ENCODE measurements at regions not wholly inside any gene's neighbourhood (a gene's known extent, or its start where the extent isn't known, plus 50 kb on each side); places are given as distances from the start of the nearest gene placed in this dataset.

DNA sequence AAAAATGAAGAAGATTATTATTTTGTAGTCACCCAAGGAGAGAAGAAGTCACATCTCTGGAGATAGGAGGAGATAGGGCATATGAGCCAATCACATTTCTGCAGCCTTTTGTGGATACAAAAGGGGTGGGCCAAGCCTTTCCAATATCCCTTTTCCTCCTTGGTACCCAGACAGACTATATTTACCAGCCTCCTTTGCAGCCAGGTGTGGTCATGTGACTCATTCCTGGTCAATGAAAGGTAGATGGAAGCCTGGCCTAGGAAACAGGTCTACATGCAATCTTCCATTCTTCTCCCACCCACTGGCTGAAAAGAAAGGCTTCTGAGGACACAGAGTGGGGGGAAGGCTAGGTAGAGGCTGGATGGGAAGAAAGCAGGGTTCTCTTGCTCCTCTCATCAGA is 58.1 kb upstream of the ERG start:
- DNase-seq, result no peak

DNA sequence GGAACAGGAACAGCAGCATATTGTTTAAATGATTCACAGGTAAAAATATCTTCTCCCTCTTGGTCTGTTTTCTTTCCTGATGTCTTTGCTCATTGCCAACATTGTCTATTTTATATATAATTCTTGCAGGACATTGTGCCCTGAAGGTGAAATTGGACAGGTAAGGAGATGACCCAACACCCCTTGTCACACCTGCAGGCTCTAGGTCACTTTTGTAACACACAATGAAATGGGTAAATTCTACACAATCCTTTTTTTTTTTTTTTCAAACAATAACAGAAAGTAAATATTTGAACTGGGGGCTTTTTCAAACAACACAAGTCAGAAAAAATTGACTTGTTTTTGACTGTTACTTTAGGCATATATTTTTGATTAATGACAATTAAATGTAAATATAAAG is 62.9 kb upstream of the ERG start:
- DNase-seq, result no peak

DNA sequence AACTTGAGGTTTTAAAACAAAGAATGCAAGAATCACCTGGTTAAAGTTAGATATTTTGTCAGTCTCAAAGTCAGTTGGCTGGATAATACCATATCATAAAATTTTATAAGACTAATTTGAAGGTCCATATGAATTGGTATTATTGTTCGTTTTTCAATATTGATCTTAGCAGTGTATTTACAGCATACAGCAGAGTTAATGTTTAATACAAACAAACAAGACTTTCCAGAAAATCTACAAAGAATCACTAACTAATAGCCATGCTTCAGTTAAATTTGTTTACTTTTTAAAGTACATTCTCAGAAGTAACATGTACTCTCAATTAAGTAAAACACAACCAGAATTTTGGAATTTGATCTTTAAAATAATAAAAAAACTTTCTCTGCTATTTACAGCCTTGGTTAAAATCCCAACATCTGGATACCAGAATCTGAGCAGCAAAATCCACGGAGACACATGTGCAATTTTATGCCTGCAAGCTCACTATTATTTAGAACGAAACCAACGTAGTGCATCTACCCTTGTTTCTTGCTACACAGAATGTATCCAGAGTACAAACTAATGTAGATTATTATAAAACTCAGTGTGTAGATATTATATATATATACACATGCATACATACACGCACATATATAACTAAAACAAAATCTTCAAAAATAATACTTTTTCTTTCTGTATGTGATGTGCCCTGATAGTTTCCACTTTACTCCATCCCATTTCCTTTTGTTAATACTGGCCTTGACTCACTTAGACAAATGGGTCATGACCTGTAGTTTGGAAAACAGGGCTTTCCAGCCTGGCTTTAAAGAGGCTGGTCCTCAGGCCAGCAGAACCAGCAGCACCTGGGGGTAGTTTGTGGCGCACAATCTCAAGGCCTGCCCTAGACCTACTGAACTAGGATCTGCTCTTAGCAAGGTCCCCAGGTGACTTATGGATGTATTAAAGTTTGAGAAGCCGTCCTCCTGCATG is 63.6 kb upstream of the ERG start:
- no peak for DNase-seq

DNA sequence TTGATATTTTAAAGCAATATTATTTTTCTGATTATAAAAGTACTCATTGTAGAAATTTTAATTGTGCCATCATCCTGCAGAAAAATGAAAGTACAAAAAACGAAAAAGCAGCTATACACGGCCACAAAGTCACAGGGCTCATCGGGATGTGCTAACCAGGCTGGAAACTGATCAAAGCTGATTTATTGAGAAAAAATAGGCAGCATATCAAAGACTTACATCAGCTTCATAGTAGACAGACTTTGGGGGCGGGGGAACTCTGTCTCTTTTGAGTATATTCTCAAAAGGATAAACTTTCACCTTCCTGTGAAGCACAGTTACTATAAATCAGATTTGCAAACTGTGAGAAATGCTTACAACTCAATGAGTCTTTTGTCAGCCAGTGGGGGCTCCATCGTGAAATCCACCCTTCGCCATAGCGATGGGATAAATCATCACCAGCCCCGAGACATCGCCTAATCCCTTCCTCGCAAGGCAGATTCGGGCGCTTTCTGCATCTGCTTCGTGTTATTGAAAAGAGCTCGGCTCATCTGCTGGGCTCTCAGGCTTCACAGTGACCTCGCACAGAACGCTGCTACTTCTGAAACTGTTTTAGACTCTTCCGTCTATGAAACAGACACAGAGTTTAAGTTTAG is 69.2 kb upstream of the ERG start:
- DNase-seq, result no peak

DNA sequence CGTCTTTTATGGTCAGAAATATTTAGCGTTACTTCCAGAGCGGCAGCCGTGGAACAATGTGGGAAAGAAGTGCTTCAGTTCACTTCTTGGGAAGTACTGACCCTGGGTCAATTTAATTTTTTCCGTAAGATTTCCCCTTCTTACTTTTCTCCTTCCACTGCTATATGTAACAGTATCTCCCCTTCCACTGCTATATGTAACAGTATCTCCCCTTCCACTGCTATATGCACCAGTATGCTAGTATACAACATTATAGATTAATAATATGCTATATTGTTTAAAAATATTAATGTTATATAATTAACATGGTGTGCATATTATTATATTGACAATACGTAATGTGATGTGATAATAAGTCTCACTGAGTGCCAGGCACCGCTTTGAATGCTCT is 69.7 kb upstream of the ERG start:
- DNase-seq, result no peak

DNA sequence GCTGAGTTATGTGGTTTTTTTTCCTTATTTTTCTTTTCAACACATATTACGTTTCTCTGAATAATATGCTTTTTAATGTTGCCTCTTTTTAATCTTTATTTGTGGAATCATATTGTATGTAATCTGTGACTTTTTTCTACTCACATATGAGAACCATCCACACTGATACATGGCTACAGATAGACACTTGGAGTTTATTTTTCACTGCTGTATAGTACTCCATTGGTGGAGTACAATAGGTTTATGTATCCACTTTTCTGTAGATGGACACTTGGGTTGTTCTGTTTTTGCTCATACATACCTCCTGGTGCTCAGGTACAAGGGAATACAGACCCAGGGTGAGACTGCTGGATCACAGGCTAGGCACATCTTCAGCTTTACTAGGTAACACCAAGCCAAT is 71.5 kb upstream of the ERG start:
- DNase-seq, result no peak

DNA sequence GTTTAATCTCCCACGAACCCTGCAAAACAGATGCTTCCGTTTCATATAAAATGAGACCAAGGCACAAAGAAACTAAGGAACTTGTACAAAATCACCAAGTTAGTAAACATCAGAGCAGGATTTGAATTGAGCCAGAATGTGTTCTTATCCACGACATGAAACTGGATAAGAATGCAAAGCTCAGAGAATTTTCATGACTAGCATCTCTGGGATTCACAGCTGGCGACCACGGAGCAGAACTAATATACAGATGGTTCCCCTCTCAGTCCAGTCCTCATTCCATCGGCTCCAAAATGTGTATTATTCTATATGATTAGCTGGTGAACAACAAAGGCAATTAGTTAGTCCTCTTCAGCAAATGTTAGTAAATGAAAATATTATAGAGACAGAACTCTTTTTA is 72.3 kb upstream of the ERG start:
- no peak for DNase-seq

DNA sequence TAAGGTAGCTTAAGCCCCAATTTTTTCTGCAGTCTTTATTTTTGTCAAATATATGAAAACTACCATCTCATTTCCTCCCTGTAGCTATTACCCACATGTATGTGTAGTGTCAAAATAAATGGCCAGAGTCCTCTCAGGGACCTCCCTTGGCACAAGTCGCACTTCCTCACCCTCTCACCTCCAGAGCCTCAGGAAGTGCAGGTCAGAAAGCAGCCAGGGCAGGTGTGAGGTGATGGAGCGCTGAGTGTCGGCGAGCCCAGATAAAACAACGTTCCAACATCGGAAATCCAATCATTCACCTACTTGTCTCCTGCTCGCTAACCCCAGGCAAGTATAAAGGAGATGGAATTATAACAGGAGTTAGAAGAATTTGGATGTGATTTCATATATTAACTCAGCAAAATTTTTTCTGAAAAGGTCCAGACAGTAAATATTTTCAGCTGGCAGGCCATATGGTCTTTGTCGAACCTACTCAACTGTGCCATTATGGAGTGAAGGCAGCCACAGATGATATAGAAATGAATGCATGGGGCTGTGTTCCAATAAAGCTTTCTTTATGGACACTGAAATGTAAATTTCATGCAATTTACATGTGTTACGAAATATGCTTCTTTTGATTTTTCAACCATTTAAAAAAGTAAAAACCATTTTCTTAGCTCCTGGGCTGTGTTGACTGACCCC is 76.8 kb upstream of the ERG start:
- DNase-seq, result no peak

DNA sequence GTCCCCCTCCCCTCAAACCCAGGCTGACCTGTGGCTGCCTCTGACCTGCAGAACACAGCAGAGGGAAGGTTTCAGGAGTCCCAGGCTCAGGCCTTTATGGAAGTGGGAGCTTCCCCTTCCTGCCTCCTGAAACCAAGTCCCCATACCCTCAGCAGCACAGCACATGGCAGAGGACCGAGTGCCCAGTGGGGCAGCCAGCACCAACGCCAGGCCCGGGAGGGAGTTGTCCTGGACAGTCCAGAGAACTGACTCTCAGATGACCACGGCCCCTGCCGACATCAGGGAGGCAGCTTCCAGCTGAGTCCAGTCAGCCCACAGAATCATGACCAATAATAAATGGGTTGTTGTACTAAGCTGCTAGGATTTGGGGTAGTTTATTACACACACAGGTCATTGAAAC is 79.6 kb upstream of the ERG start:
- DNase-seq, result no peak

DNA sequence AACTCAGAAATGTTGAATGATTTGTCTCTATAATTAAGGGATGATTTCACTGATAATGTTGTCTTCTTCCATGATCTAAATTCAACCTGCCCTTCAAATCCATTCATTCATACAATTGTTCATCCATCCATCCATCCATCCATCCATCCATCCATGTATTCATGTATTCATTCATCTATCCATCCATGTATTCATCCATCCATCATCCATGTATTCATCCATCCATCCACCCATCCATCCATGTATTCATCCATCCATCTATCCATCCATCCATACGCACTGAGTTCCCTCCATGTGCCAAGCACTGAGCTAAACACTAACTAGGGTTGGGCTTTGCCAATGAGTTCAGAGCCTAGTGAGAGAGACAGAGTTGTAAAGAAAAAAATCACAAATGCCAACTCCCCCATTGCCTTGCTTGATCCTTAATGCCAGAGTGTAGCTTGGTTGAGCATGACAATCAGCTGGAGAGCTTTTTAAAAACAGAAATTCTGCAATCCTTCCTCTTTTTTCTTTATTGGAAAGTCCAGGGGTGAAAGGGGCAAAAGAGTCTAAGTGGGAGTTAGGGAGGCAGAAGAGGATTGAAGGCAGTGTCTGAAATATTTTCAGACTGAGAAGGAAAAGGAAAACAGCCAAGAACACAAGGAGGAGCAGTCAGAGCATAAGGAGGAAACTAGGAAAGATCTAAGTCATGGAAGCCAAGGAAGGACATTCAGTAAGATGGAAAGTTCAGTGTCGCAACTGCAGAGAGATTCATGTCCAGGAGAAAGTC is 92.4 kb upstream of the ERG start:
- no peak for DNase-seq

DNA sequence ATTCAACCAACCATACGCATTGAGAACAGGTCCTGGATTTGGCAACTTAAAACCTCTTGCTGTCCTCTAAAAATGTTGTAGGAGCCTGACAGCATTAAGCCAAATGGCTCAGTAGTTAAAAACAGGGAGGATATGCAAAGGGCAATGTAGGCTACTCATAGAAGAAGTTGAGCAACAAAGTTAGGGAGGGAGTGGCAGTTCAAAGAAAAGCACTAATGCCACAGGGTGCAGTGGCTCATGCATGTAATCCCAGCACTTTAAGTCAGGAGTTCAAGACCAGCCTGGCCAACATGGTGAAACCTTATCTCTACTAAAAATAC is 92.9 kb upstream of the ERG start:
- no peak for DNase-seq

DNA sequence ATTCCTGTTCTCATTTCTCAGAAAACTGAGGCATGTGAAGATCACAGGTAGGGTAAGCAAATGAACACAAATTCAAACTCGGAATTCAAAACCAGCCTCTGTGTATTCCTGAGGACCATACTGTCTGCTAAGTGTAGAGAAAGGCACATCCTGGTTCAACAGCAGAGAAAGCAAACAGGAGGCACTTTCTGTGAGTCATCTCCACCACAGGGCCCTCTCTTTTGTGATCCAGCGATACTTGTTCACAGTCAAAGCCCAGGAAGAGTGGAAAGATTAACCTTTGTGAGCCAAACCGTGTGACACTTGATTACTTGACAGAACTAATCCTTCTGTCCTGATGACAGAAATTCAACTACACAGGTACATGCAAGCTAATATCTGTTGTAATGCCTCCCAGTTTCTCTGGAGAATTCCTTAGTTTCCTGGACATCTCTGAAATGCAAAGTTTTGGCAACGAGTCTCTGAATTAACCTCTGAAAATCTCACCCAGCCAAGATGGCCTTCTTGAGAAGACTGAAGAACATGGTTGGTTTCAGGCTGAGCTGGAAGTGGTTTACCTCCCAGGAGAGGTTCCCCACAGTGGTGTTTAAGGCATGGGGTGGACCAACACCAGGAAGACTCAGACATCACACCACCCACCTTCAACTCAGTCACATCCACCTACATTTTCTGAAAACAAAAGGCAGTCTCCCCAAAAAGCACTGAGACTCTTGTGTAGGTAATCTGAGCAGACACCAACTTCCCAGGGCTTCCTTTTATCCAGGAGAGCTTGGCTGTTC is 98.2 kb upstream of the ERG start:
- DNase-seq, result no peak

DNA sequence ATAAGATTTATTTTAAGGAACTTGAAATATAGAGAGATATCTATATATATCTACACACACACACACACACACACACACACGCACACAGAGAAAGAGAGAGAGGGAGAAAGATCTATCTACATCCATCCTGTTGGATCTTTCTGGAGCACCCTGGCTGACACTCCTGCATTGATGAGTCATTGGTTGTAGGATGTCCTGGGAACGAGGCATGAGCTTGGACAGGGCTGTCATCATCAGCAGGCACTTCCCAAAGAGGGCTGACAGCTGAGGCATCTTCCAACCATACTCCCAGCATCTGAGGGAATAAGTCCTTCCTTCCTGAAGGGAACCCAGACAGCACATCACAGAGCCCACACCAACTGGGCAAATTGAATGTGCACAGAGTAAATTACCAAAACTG is 99.1 kb upstream of the ERG start:
- no peak for DNase-seq

DNA sequence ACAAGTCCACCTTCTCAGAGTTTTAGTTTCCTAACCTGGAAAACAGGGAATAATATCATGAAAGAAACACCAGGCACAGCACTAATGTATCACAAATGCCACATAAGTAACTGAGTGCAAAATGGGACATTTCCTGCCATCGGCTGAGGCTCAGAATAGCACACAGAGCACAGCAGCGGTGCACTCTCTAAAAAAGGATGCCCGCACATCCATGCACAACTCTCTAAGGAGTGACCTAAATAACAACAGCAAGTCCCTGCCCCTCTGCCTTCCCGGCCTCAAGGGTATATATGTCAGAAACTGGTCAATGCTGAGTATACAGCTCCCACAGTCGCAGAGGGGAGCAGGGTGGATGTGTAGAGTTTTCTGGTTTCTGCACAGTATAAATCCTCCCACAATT is 100.1 kb upstream of the ERG start:
- DNase-seq, result no peak

DNA sequence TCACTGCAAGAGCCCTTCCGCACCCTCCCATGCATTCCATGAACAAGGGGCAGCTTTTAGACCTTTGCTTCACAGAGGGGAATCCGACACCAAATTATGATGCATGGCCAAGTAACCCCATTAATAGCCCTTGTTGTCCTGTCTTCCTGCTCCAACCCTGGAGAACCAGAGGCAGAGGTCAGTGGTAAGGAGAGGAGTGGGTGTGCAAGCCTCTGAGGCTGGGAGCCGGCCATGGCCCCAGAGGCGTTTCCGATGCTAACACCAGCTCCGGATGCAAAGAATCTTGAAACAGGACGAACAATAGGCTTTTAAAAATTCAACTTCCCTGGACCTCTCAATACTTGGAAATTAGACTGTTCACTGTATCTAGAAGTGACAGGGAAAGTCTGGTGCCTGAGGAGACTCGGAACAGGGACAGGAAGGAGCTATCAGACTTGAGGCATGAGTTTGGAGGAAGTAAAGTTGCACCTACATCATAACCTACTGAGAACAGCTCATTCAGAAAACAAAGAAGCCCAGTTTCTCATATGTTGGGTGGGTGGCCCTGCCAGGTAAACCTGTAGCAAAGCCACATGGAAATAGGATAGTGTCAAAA is 101.2 kb upstream of the ERG start:
- DNase-seq, result no peak

DNA sequence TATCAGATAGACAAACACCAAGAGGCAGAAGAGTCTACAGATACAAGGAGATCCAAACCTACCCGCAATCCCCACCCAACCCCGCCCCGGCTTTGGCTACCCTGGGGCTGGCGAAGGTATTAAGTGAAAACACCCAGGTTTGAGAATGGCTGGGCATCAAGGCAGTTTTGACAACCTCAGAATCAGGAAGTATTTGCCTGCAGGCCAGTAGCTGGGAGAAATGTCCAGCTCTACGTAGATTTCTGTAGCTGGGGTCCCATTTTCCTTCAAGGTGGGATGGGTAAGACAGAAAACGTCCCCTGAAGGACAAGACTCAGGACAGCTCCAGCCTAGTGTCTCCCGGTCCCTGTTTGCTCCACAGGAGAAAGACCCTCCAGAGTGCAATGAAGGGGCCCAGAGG is 101.8 kb upstream of the ERG start:
- DNase-seq, result no peak

DNA sequence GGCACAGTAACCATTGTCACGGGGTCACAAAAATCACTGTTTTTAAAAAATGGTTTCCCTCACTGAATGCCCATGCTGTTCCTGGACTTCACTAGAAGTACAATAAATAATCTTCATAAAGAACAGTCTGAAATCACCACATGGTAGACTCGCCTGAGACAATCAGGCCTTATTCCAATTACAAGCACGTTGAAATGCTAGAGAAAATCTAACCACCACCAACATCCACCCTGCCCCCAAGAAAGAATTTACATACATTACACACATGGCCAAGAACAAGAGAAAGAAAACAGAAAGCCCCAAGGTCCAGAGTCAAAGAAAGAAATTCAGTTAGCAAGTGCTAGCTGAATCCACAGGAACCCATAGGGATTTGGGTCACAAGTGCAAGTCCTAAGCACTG is 107.0 kb upstream of the ERG start:
- DNase-seq, result no peak

DNA sequence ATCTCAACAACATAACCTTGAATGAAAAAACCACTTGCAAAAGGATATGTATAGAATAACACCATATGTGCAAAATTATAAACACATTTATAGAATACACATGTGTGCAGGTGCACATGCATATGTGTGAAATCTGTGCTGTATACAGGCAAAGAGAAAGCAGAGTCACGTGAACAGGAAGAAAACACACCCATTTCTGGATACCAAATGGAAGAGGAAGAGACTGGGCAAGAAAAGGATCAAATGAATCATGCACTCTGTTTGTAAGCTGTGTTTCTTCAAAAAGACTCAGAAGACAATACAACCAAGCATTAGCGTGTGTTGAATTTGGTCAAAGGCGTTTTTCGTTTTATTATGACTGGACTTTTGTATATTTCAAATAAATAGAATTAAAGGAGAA is 111.3 kb upstream of the ERG start:
- no peak for DNase-seq

DNA sequence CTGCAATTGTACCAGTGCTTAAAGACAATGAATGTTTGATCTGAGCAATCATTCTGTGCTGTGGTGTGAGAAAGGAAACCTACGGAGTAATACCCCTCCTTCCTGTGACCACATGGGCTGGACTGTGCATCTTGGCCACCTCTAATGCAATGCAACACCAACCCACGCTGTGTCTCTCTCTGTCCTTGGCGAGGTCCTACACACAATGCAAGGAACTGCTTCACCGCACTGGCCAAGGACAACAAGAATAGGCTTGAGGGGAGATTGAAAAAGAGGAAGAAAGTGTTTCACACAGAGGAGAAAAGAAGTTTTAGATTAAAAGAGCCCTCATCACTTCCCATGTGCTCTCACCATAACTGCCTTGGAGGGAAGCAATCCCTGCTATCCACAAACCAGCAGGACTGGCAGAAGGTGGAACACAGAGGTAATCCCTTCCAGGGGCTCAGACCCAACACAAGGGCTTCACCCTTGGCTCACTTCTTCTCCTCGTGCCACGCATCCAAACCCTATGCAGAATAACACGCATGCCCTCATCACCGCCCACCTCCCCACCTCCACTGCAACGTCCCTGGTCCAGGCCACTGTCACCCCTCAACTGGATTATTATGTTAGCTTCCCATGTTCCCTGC is 112.5 kb upstream of the ERG start:
- no peak for DNase-seq

DNA sequence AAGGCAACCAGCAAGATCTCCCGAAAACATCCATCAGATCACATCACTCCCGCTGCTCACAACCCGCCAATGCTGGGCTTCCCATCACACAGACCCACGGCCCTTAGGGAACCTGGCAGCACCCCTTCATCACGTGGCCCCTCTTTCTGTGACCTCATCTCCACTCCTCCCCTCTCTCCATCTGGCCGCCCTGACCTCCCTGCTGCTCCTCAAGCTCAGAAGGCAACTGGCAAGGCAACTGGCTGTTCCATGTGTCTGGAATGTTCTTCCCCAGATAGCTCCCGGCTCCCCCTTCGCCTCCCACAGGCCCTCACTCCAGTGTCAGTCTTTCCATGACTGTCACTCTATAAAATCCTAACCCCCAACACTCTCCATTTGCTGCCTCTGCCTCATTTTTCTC is 113.0 kb upstream of the ERG start:
- no peak for DNase-seq

DNA sequence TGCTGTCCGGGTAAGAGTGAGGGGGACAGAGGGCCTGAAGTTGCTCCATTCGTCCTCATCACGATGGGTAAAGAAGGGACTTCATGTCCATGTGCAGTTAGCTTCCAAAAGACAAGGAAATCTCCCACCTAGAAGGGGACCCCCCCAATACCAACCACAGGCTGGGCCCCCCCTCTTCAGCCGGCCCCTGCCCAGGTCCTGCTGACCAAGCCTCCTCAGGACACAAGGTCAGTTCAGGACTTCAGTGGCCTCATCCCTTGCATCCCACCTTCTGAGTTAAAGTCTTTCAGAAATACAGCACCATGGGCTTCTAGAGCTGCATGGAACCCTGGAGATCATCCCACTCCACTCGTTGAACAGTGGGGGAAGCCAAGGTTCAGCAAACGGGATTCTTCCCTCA is 115.4 kb upstream of the ERG start:
- DNase-seq, result no peak

DNA sequence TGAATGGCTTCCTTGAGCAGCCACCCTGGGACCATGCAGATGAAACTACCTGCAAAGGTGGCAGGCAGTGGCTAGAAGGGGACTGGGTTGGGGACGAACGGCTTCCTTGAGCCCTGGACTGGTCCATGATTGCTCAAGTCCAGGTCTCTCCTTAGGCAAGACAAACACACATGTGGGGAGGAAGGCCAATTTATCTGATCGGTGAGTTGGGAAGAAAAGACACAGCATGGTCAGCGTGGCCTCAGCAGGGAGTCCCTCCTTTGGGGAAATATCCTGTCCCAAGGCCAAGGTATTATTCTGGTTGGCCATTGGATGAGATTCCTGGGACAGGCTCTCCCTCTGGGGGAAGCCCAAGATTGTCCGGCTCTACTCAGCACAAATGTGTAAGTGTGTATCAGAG is 116.3 kb upstream of the ERG start:
- no peak for DNase-seq
